ENCODE measurements at regions not wholly inside any gene's neighbourhood (a gene's known extent, or its start where the extent isn't known, plus 50 kb on each side); places are given as distances from the start of the nearest gene placed in this dataset.
"Not testable (repeated sequence)": the region's sequence is repeated elsewhere in the genome, so short reads cannot be mapped to it uniquely, and the experiment has no call there.

GRCh38 chr5:81837667-81838306 is 86.9 kb upstream of the SSBP2 start:
- DNase-seq = no peak
- in situ Hi-C loops (cut with HindIII; ENCODE audit: low pct_ligation_motif_present, low pct_unique_long_range_greater_than_20kb, low sequenced_read_pairs) = no loop called here

GRCh38 chr5:81835814-81836367 is 85.0 kb upstream of the SSBP2 start:
- DNase-seq = no peak
- in situ Hi-C loops (cut with HindIII; ENCODE audit: low pct_ligation_motif_present, low pct_unique_long_range_greater_than_20kb, low sequenced_read_pairs) = no loop called here

DNA sequence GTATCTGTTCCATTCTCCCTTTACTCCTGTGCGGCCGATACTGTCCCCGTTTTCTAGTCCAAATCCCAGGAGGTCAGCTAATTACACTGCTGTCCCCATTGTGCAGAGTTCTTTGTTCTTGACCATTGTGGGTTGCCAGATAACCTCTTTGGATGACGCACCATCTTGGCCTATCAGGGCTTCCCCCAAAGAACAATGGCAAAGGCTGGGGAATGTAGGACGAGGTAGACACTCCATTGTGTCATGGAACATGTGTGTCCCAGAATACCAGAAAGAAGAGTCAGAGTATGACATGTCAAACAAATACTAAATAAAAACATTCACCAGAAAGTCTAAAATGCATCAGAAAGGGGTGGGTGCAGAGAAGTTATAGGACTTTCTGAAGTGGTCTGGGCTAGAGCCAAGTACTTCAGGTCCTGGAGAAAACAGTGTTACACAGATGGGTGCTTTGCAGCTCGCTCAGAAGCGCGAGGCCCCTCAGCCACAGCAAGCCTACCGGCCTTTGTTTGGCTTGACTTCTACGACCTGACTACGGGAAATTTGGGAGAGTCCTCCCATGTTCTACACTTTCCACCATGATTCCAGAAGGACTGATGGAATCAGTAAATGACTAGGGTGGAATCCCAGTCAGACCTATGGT is 83.2 kb upstream of the SSBP2 start:
- DNase-seq = no peak
- in situ Hi-C loops (cut with HindIII; ENCODE audit: low pct_ligation_motif_present, low pct_unique_long_range_greater_than_20kb, low sequenced_read_pairs) = no loop called here

GRCh38 chr5:81830596-81830995 is 79.7 kb upstream of the SSBP2 start:
- in situ Hi-C loops (cut with HindIII; ENCODE audit: low pct_ligation_motif_present, low pct_unique_long_range_greater_than_20kb, low sequenced_read_pairs) = no loop called here
- no peak for DNase-seq

GRCh38 chr5:81829242-81829641 is 78.3 kb upstream of the SSBP2 start:
- DNase-seq = no peak
- in situ Hi-C loops (cut with HindIII; ENCODE audit: low pct_ligation_motif_present, low pct_unique_long_range_greater_than_20kb, low sequenced_read_pairs) = no loop called here

GRCh38 chr5:81827500-81827899 is 76.6 kb upstream of the SSBP2 start:
- no peak for DNase-seq
- in situ Hi-C loops (cut with HindIII; ENCODE audit: low pct_ligation_motif_present, low pct_unique_long_range_greater_than_20kb, low sequenced_read_pairs) = no loop called here

DNA sequence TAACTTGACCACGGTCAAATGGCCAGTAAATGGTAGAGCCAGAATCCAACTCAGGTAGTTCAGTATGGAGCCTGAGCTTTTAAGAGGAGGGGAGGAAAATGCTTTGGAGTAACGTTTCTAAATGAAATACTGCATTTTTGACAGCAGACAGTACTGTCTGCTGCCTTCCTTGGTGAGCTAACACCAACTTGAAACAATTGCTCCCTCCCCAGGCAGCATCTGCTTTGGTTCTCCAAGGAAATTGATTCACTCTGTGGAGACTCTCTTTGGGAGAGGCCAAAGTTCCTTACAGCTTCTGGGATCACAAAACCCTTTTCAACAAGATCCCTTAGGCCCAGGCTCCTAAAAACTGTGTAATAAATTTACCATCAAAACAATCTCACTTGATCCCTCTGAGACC is 75.2 kb upstream of the SSBP2 start:
- in situ Hi-C loops (cut with HindIII; ENCODE audit: low pct_ligation_motif_present, low pct_unique_long_range_greater_than_20kb, low sequenced_read_pairs) = no loop called here
- no peak for DNase-seq

- in situ Hi-C loops (cut with HindIII; ENCODE audit: low pct_ligation_motif_present, low pct_unique_long_range_greater_than_20kb, low sequenced_read_pairs) = no loop called here
Observed at GRCh38 chr5:81825237-81825636, 74.3 kb upstream of the SSBP2 start.

DNA sequence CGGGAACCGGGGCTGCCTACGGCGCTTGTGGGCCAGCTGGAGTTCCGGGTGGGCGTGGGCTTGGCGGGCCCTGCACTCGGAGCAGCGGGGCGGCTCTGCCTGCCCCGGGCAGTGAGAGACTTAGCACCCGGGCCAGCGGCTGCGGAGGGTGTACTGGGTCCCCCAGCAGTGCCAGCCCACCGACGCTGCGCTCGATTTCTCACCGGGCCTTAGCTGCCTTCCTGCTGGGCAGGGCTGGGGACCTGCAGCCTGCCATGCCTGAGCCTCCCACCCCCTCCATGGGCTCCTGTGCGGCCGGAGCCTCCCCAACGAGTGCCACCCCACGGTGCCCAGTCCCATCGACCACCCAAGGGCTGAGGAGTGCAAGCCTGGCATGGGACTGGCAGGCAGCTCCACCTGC is 72.8 kb upstream of the SSBP2 start:
- DNase-seq; in situ Hi-C loops (cut with HindIII; ENCODE audit: low pct_ligation_motif_present, low pct_unique_long_range_greater_than_20kb, low sequenced_read_pairs): not testable (repeated sequence)

More at GRCh38 chr5:81825237-81825636, 74.3 kb upstream of the SSBP2 start:
- no peak for DNase-seq

DNA sequence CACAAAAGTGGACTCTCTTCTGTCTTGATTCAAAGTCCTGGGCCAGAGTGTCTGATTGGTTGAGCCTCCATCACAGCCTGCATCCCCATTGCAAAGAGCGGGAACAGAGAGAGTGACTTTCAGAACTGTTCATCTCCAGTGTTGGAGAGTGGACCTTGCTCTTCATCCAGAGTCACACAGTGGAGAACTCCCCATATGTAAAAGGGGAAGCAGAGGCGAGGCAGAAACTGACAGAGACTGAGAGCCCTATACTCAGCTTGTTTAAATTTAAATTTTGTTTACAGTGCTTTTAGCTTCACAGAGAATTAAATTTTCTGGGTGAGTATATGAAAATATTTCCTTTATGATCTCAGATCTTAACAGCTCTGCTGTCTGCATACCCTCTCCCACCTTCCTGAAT is 70.0 kb upstream of the SSBP2 start:
- in situ Hi-C loops (cut with HindIII; ENCODE audit: low pct_ligation_motif_present, low pct_unique_long_range_greater_than_20kb, low sequenced_read_pairs) = no loop called here
- no peak for DNase-seq

DNA sequence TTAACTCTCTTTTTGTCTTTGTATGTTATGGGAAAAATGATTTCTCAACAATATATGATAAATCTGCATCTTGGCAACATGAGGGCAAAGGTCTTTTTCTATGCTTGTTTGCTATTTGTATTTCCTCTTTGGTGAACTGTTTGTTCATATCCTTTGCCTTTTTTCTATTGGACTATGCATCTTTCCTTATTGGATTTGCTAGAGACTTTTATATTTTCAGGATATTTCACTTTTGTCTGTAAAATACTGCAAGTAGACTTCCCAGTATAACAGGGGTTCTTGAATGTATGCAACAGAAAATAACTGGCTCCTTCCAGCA is 69.4 kb upstream of the SSBP2 start:
- in situ Hi-C loops (cut with HindIII; ENCODE audit: low pct_ligation_motif_present, low pct_unique_long_range_greater_than_20kb, low sequenced_read_pairs) = no loop called here
- DNase-seq = no peak

- in situ Hi-C loops (cut with HindIII; ENCODE audit: low pct_ligation_motif_present, low pct_unique_long_range_greater_than_20kb, low sequenced_read_pairs) = no loop called here
- DNase-seq = no peak
Observed at GRCh38 chr5:81819556-81820317, 68.8 kb upstream of the SSBP2 start.

DNA sequence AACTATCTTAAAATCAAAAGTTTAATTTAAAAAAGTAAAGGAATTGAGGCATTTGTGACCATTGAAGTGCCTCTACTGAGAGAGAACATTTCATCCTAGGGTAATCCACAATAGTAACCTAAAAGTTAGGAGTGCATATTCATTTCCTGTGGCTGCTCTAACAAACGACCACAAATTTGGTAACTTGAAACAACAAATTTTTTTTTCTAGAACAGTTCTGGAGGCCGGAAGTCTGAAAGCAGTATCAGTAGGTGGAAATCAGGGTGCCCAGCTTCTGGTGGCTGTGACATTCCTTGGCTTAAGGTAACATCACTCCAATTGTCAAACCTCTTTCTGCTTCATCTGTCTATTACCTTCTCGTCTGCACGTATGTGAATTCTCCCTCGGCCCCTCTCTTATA is 67.1 kb upstream of the SSBP2 start:
- DNase-seq = no peak
- in situ Hi-C loops (cut with HindIII; ENCODE audit: low pct_ligation_motif_present, low pct_unique_long_range_greater_than_20kb, low sequenced_read_pairs) = no loop called here

GRCh38 chr5:81817086-81817485 is 66.2 kb upstream of the SSBP2 start:
- in situ Hi-C loops (cut with HindIII; ENCODE audit: low pct_ligation_motif_present, low pct_unique_long_range_greater_than_20kb, low sequenced_read_pairs) = no loop called here
- DNase-seq = no peak

DNA sequence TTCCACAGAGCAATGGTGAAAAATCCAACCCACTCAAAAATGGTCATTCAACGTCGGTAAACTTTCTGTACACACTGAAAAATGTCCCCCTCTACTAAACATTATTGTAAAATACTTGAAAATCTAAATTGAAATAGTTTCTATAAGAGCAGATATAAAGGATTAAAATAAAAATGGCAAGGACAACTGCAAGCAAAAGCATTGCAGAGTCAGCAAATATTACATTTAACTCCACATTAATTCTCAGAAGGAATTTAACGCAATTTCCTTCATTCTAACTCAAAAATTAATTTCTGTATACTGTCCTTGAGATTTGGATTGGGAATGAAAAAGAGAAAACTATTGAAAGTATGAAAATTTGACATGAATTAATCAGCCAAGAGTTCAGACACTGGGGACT is 64.4 kb upstream of the SSBP2 start:
- DNase-seq = no peak
- in situ Hi-C loops (cut with HindIII; ENCODE audit: low pct_ligation_motif_present, low pct_unique_long_range_greater_than_20kb, low sequenced_read_pairs) = no loop called here

GRCh38 chr5:81808106-81808505 is 57.2 kb upstream of the SSBP2 start:
- in situ Hi-C loops (cut with HindIII; ENCODE audit: low pct_ligation_motif_present, low pct_unique_long_range_greater_than_20kb, low sequenced_read_pairs) = no loop called here

GRCh38 chr5:81805086-81805485 is 54.2 kb upstream of the SSBP2 start:
- DNase-seq = no peak
- in situ Hi-C loops (cut with HindIII; ENCODE audit: low pct_ligation_motif_present, low pct_unique_long_range_greater_than_20kb, low sequenced_read_pairs) = no loop called here

More at GRCh38 chr5:81808106-81808505, 57.2 kb upstream of the SSBP2 start:
- no peak for DNase-seq

DNA sequence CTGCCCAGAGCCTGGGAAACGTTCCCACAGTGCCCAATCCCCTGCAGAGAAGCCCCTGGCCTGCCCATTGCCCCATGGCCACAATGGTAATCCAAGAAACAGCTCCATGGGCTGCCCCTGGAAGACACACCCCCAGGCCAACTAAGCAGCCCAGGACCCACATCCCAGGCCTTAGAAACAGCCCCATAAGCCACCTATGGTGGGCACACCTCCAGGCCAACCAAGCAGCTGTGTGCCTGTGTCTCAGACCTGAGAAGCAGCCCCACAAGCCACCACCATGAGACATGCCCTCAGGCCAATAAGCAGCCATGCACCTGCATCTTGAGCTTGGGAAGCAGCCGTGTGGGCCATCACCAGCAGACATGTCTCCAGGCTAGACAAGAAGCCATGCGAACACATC is 52.9 kb upstream of the SSBP2 start:
- no peak for DNase-seq
- in situ Hi-C loops (cut with HindIII; ENCODE audit: low pct_ligation_motif_present, low pct_unique_long_range_greater_than_20kb, low sequenced_read_pairs) = no loop called here

DNA sequence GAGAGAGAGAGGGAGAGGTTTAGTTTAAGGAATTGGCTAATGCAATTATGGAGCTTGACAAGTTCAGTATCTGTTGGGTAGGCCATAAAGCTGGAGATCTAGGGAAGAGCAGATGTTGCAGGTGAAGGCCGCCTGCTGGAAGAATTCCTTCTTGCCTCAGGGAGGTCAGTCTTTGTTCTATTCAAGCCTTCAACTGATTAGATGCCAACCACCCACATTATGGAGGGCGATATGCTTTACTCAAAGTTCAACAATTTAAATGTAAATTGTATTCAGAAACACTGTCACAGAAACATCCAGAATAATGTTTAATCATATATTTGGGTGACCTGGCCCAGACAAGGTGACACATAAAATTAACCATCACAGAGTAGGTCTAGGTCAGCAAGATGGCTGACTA is 51.7 kb upstream of the SSBP2 start:
- in situ Hi-C loops (cut with HindIII; ENCODE audit: low pct_ligation_motif_present, low pct_unique_long_range_greater_than_20kb, low sequenced_read_pairs) = no loop called here
- no peak for DNase-seq

- in situ Hi-C loops (cut with HindIII; ENCODE audit: low pct_ligation_motif_present, low pct_unique_long_range_greater_than_20kb, low sequenced_read_pairs) = no loop called here
Observed at GRCh38 chr5:81802020-81802419, 51.1 kb upstream of the SSBP2 start.

More at GRCh38 chr5:81802020-81802419, 51.1 kb upstream of the SSBP2 start:
- no peak for DNase-seq
